ENCODE measurements at regions not wholly inside any gene's neighbourhood (a gene's known extent, or its start where the extent isn't known, plus 50 kb on each side); places are given as distances from the start of the nearest gene placed in this dataset.

- H3K9me3 Mint-ChIP-seq: peaks cover 5% of the 10 kb centered on the region
- no peak overlapping the region for H3K4me3 Mint-ChIP-seq
- no peak for TF ChIP-seq CTCF (IDR thresholded peaks at IDR 0.05)
- H3K27me3 Mint-ChIP-seq (ENCODE audit: insufficient read depth): no peaks in the 10 kb centered on the region
- no peaks in the 10 kb centered on the region for H3K36me3 Mint-ChIP-seq (ENCODE audit: low read depth)
- no peak for DNase-seq
- no peaks in the 10 kb centered on the region; the same call in 1 of the 2 replicates for H3K4me1 Mint-ChIP-seq (ENCODE audit: low read depth)
- H3K27ac Mint-ChIP-seq: no peak overlapping the region
Observed at GRCh38 chr11:112649856-112650255, 311.4 kb upstream of the NCAM1 start.

GRCh38 chr11:112650527-112650926 is 310.7 kb upstream of the NCAM1 start:
- H3K9me3 Mint-ChIP-seq: peaks cover 5% of the 10 kb centered on the region
- no peaks in the 10 kb centered on the region for H3K36me3 Mint-ChIP-seq (ENCODE audit: low read depth)
- no peak for DNase-seq
- no peak for TF ChIP-seq CTCF (IDR thresholded peaks at IDR 0.05)
- no peak overlapping the region for H3K4me3 Mint-ChIP-seq
- peaks cover 6% of the 10 kb centered on the region; the same call in 1 of the 2 replicates for H3K4me1 Mint-ChIP-seq (ENCODE audit: low read depth)
- H3K27me3 Mint-ChIP-seq (ENCODE audit: insufficient read depth): no peaks in the 10 kb centered on the region
- H3K27ac Mint-ChIP-seq: no peak overlapping the region

- Mint-ChIP-seq H3K4me3 (no peak overlapping the region), H3K4me1 (ENCODE audit: low read depth) (peaks cover 14% of the 10 kb centered on the region; the same call in 1 of the 2 replicates), H3K27ac (no peak overlapping the region), H3K36me3 (ENCODE audit: low read depth) (no peaks in the 10 kb centered on the region), H3K27me3 (ENCODE audit: insufficient read depth) (peaks cover 2% of the 10 kb centered on the region), H3K9me3 (peaks cover 10% of the 10 kb centered on the region)
- TF ChIP-seq CTCF (IDR thresholded peaks at IDR 0.05): no peak
- no peak for DNase-seq
Observed at GRCh38 chr11:112651386-112651785, 309.8 kb upstream of the NCAM1 start.

GRCh38 chr11:112652786-112653390 is 308.3 kb upstream of the NCAM1 start:
- no peak for TF ChIP-seq CTCF (IDR thresholded peaks at IDR 0.05)
- no peak overlapping the region for H3K4me3 Mint-ChIP-seq
- H3K27me3 Mint-ChIP-seq (ENCODE audit: insufficient read depth): peaks cover 3% of the 10 kb centered on the region
- H3K9me3 Mint-ChIP-seq: peaks cover 11% of the 10 kb centered on the region
- DNase-seq: peak; percentile 20
- H3K27ac Mint-ChIP-seq: no peak overlapping the region; the same call in 1 of the 2 replicates
- peaks cover 16% of the 10 kb centered on the region; the same call in 1 of the 2 replicates for H3K4me1 Mint-ChIP-seq (ENCODE audit: low read depth)
- H3K36me3 Mint-ChIP-seq (ENCODE audit: low read depth): no peaks in the 10 kb centered on the region

GRCh38 chr11:112655371-112655770 is 305.8 kb upstream of the NCAM1 start:
- DNase-seq: peak; percentile 52
- Mint-ChIP-seq H3K4me3 (no peak overlapping the region), H3K36me3 (ENCODE audit: low read depth) (no peaks in the 10 kb centered on the region), H3K27me3 (ENCODE audit: insufficient read depth) (peaks cover 3% of the 10 kb centered on the region), H3K9me3 (peaks cover 11% of the 10 kb centered on the region; the same call in 1 of the 2 replicates), H3K4me1 (ENCODE audit: low read depth) (peaks cover 16% of the 10 kb centered on the region; the same call in 1 of the 2 replicates), H3K27ac (no peak overlapping the region)
- TF ChIP-seq CTCF (IDR thresholded peaks at IDR 0.05): no peak

Data from HFFc6 (cell line).